Brain microvascular endothelial cell (primary cell): ENCODE measurements at regions not wholly inside any gene's neighbourhood (a gene's known extent, or its start where the extent isn't known, plus 50 kb on each side); places are given as distances from the start of the nearest gene placed in this dataset.

ENCODE experiments used
- DNase-seq: peaks from one replicate; pipeline ENCODE4 v3.0.0-alpha.2; 2020
- H3K27ac ChIP-seq: fragments of 250-450 bp; sonication (Bioruptor Pico); 2 replicates; pipeline ENCODE4 v1.5.1; 2020; ENCODE audit warnings: mild to moderate bottlenecking, moderate library complexity
- H3K27me3 ChIP-seq: fragments of 250-450 bp; sonication (Bioruptor Pico); replicated peaks from 2 replicates; pipeline ENCODE4 v1.5.1; 2020; ENCODE audit warnings: mild to moderate bottlenecking
- H3K36me3 ChIP-seq: fragments of 250-450 bp; sonication (Bioruptor Pico); replicated peaks from 2 replicates; pipeline ENCODE4 v1.5.1; 2020; ENCODE audit warnings: mild to moderate bottlenecking
- H3K4me3 ChIP-seq: 2 replicates; pipeline ENCODE4 v1.5.1; 2011; ENCODE audit warnings: low read depth, mild to moderate bottlenecking, control low read depth, low read length, moderate library complexity
- CTCF ChIP-seq: IDR thresholded peaks from 2 replicates; pipeline ENCODE4 v1.5.1; 2011; ENCODE audit warnings: low read depth, mild to moderate bottlenecking, moderate library complexity, low read length, control low read depth, inconsistent platforms; ENCODE audit errors: missing control alignments
- in situ Hi-C: cut with HindIII; loops from 2 replicates; pipeline ENCODE4 v1.10.0; 2017; ENCODE audit warnings: low sequenced_read_pairs, low pct_ligation_motif_present

- H3K4me3 ChIP-seq: no peak overlapping the region
- H3K27me3 ChIP-seq: no peaks in the 10 kb centered on the region
- no peak for TF ChIP-seq CTCF
- in situ Hi-C loops: no loop called here
- peak; percentile 43 for DNase-seq
- no peaks in the 10 kb centered on the region for H3K36me3 ChIP-seq
- H3K27ac ChIP-seq: peak overlapping the region; percentile 93
These were observed 657.5 kb upstream of the NECTIN3 start for GRCh38 chr3:110413807-110414748.

- Histone ChIP-seq H3K27me3 (no peaks in the 10 kb centered on the region), H3K36me3 (no peaks in the 10 kb centered on the region), H3K4me3 (no peak overlapping the region), H3K27ac (peak overlapping the region; percentile 93)
- in situ Hi-C loops: no loop called here
- TF ChIP-seq CTCF: no peak
- DNase-seq: peak; percentile 72
These were observed 656.8 kb upstream of the NECTIN3 start for GRCh38 chr3:110414855-110415254.

DNA sequence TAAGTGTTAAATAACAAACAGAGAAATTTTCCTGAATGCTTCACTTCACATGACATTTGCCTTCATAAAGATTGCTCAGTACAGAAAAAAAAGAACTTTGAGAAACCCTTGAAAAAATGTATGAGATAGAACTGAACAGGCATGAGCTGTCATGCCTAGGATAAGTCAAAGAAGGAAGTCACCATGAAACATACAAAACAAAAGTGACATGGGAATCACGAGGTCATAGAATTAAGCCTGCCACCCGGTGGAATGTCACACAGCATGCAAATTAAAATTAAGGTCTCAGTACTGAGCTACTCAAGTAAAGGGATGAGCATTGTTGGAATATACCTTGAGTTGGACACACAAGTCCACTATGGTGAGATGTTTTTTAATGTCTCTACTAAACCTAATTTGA is 652.5 kb upstream of the NECTIN3 start:
- in situ Hi-C loops: no loop called here
- Histone ChIP-seq H3K36me3 (no peaks in the 10 kb centered on the region), H3K4me3 (no peak overlapping the region), H3K27ac (peak overlapping the region; percentile 86), H3K27me3 (no peaks in the 10 kb centered on the region)
- DNase-seq: no peak
- no peak for TF ChIP-seq CTCF

GRCh38 chr3:110419601-110420000 is 652.0 kb upstream of the NECTIN3 start:
- H3K36me3 ChIP-seq: no peaks in the 10 kb centered on the region
- H3K4me3 ChIP-seq: no peak overlapping the region
- no peak for DNase-seq
- TF ChIP-seq CTCF: no peak
- peak overlapping the region; percentile 86 for H3K27ac ChIP-seq
- no peaks in the 10 kb centered on the region for H3K27me3 ChIP-seq
- in situ Hi-C loops: no loop called here

GRCh38 chr3:110420158-110420641 is 651.4 kb upstream of the NECTIN3 start:
- no peaks in the 10 kb centered on the region for H3K27me3 ChIP-seq
- peak overlapping the region; percentile 86 for H3K27ac ChIP-seq
- peak overlapping the region; percentile 24 for H3K4me3 ChIP-seq
- H3K36me3 ChIP-seq: no peaks in the 10 kb centered on the region
- in situ Hi-C loops: no loop called here
- TF ChIP-seq CTCF: no peak
- DNase-seq: peak; percentile 49

DNA sequence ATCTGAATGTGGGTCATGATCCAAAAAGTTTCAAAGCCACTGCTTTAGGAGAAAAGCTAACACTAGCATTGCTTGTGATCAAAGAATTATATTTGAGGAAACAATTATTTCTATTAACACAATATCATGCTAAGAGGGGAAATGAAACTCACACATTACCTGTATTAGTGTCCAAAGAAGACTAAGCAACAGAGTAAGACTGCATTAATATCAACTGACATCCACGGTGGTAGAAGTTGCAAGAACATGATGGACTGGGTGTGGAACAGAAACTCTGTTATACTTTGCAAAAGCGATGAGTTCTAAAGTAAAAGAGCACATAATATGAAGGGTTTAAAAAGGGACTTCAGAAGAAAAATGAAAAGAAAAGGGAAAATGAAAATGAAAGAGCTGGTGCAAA is 648.3 kb upstream of the NECTIN3 start:
- Histone ChIP-seq H3K4me3 (no peak overlapping the region), H3K36me3 (no peaks in the 10 kb centered on the region), H3K27me3 (no peaks in the 10 kb centered on the region), H3K27ac (no peak overlapping the region)
- TF ChIP-seq CTCF: no peak
- in situ Hi-C loops: no loop called here
- DNase-seq: no peak
